Myocyte (in vitro differentiated cells): ENCODE measurements at regions not wholly inside any gene's neighbourhood (a gene's known extent, or its start where the extent isn't known, plus 50 kb on each side); places are given as distances from the start of the nearest gene placed in this dataset.
A peak's percentile ranks its signal among the peaks of the same experiment; 100 is the strongest.
"Not testable (repeated sequence)": the region's sequence is repeated elsewhere in the genome, so short reads cannot be mapped to it uniquely, and the experiment has no call there.

ENCODE experiments used
- DNase-seq: peaks from one replicate; pipeline ENCODE4 v3.0.0-alpha.2; 2012; ENCODE audit warnings: low read depth

- no peak for DNase-seq
Observed at GRCh38 chr12:31215518-31216232, 110.3 kb downstream of the SINHCAF start.

GRCh38 chr12:31216479-31216878, 109.5 kb downstream of the SINHCAF start:
- no peak for DNase-seq

- no peak for DNase-seq
Observed at GRCh38 chr12:31217356-31218130, 108.4 kb downstream of the SINHCAF start.

- DNase-seq = no peak
Observed at GRCh38 chr12:31218203-31219025, 107.5 kb downstream of the SINHCAF start.

- DNase-seq = no peak
Observed at GRCh38 chr12:31219521-31219920, 106.4 kb downstream of the SINHCAF start.

- peak; percentile 48 for DNase-seq
Observed at GRCh38 chr12:31220061-31220460, 105.9 kb downstream of the SINHCAF start.

- no peak for DNase-seq
Observed at GRCh38 chr12:31220633-31221550, 105.1 kb downstream of the SINHCAF start.

- no peak for DNase-seq
Observed at GRCh38 chr12:31221551-31221945, 104.4 kb downstream of the SINHCAF start.

GRCh38 chr12:31222620-31223222, 103.2 kb downstream of the SINHCAF start:
- no peak for DNase-seq

- DNase-seq = not testable (repeated sequence)
Observed at GRCh38 chr12:31223640-31224039, 102.3 kb downstream of the SINHCAF start.

- DNase-seq = peak; percentile 76
Observed at GRCh38 chr12:31224768-31225448, 101.0 kb downstream of the SINHCAF start.

GRCh38 chr12:31225656-31226535, 100.1 kb downstream of the SINHCAF start:
- DNase-seq = no peak

- DNase-seq = peak; percentile 77
Observed at GRCh38 chr12:31226639-31227038, 99.3 kb downstream of the SINHCAF start.

GRCh38 chr12:31227401-31227981, 98.5 kb downstream of the SINHCAF start:
- DNase-seq = no peak

- peak; percentile 27 for DNase-seq
Observed at GRCh38 chr12:31228811-31229792, 96.8 kb downstream of the SINHCAF start.

- DNase-seq = no peak
Observed at GRCh38 chr12:31230004-31230403, 95.9 kb downstream of the SINHCAF start.
